ENCODE measurements at regions not wholly inside any gene's neighbourhood (a gene's known extent, or its start where the extent isn't known, plus 50 kb on each side); places are given as distances from the start of the nearest gene placed in this dataset.

DNA sequence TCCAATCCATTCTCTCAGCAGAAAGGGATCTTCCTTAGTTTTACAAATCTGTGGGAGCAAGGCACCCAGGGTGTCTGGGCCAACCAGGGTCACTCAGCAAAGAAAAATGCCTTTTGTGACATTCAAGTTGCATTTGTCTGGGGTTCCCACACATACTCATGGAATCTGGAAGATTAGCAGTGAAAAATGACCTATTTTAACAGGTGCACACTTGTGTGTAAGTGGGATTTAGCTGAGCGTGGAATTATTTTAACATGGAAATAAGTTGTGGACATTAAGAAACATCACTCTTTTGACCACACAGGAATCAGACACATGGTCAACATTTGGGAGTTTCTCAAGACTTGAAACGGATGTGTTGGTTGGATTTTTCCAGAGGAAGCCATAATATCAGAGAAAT lies 234.9 kb downstream of the OPA1 start:
- DNase-seq (ENCODE audit: low read depth): no peak

DNA sequence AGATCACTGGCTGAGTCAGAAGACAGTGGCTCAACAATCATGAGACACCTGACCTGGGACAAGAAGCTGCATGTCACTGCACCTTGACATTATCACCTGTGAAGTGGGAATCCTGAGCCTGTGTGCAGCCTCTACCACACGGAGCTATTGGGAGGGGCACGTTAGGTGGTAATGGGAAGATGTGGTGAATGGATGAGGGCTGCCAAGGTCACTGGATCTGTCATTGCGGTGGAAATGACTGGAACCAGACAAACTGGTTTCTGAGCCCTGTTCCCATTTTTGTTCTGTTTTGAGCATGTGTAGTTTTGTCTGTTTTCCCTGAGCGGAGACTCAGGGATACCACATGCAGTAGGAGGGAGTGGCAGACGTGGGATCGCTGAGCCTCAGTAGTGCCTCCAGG lies 235.5 kb downstream of the OPA1 start:
- DNase-seq (ENCODE audit: low read depth): no peak

DNA sequence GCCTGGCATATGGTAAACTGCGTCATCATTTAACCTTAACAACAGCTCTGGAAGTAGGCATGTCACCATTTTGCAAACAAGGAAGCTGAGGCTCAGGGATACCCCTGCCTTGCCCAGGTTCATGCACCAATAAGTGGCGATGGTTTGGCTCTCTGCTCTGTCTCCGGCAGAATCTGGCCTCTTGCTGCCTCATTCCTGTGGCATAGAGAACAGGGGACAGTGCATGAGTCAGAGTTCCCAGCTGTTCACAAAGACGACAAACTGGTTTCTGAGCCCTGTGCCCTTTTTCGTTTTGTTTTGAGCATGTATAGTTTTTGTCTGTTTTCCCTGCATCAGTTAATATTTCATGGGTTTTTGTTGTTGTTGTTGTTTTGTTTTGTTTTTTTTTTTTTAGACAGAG lies 236.8 kb downstream of the OPA1 start:
- DNase-seq (ENCODE audit: low read depth): no peak

GRCh38 chr3:193830791-193831191 lies 237.8 kb downstream of the OPA1 start:
- DNase-seq (ENCODE audit: low read depth): no peak

- no peak for DNase-seq (ENCODE audit: low read depth)
Measured at GRCh38 chr3:193831495-193832455, 238.8 kb downstream of the OPA1 start.

DNA sequence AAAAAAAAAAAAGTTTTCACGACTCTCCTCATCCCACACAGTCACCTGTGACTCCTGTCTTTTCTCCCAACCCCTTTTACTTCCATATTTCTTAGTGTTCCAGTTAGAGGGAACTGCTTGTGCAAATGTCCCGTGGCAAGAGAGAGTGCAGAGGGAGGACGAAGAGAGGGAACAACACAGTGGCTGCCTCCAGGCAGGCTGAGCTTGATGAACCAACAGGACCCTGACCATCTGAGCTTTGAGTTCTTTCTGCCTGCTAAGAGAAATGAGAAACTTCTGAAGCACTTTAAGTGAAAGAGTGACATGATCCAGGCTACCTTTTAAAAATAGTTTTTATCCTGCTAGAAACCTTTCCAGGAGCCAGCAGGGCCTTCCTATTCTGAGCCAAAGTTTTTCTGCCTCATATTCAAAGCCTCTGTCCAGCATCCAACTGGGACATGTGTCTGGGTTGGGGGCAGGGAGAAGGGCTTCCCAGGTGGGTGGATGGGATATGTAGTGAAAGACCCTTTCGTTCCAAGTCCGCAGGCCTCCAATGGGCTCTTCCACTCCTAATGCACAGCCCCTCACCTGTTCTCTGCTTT lies 239.9 kb downstream of the OPA1 start:
- DNase-seq (ENCODE audit: low read depth): no peak

- DNase-seq (ENCODE audit: low read depth): no peak
Measured at GRCh38 chr3:193833592-193833991, 240.6 kb downstream of the OPA1 start.

GRCh38 chr3:193835414-193835813 lies 242.4 kb downstream of the OPA1 start:
- DNase-seq (ENCODE audit: low read depth): no peak

GRCh38 chr3:193836511-193836910 lies 243.5 kb downstream of the OPA1 start:
- no peak for DNase-seq (ENCODE audit: low read depth)

DNA sequence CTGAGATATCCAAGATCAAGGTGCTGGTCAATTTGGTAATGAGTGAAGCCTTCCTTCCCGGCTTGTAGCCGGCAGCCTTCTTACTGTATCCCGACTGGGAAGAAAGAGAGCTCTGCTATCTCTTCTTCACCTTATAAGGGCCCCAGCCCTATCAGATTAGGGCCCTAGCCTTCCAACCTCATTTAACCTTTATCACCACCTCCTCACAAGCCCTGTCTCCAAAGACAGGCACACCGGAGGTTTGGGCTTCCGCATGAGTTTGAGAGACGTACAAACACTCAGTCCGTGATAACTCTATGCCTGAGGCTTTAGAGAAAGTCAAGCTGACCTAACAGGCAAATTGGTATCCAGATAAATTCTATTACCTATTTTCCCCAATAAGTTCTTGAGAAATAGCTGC lies 243.9 kb downstream of the OPA1 start:
- no peak for DNase-seq (ENCODE audit: low read depth)

DNA sequence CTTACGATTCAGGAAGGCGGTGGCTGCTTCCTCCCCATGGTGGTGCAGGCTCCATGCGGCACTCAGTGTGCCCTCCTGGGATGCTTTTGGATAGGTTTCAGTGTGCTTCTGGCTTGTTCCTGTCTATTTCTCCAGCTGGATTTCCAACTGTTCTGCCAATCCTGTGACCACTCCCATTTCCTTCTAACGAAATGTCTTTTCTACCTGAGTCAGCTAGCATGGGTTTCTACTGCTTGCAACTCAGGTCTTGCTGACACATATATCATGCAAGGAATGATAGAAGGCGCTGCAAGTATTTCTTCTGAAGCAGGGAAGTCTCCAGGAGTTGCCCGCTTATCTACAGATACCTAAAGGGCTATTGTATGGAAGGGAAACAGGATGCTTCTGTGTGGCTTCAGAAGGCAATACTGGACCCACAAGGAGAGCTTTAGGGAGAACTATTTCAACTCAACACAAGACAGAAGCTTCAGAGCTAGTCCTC lies 244.4 kb downstream of the OPA1 start:
- DNase-seq (ENCODE audit: low read depth): no peak

DNA sequence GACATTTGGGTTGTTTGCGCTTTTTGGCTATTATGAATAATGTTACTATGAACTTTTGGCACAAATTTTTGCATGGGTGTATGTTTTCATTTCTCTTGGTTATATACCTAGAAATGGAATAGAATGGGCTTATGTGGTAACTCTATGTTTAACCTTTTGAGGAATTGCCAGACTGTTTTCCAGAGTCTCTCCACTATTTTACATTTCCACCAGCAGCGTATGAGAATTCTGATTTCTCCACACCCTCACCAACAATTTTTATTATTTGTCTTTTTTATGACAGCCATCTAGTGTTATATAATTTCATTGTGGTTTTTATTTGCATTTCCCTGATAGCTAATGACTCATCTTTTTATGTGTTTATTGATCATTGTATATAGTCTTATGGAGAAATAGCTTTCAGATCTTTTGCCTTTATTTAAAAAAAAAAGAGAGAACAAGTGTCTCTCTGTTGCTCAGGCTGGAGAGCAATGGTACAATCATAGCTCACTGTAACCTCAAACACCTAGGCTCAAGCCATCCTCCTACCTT lies 247.2 kb downstream of the OPA1 start:
- DNase-seq (ENCODE audit: low read depth): no peak

DNA sequence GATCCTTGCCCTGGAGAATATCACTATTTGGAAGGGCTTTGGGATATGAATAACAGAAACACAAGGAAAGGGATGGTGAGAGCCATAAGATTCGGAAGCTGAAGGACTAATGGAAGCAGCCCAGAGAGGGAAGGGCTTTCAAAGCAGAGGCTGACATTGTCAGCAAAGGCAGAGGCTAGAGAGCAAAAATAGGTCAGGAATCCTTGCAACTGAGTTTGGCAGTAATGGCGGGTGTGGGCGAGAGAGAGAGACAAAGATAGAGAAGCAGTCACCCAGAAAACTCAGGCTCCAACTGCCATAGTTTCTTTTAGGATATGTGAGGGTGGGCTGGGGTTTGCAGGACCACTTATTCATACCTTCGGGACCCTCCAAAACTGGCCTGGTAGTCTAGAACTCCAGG lies 248.6 kb downstream of the OPA1 start:
- DNase-seq (ENCODE audit: low read depth): no peak

DNA sequence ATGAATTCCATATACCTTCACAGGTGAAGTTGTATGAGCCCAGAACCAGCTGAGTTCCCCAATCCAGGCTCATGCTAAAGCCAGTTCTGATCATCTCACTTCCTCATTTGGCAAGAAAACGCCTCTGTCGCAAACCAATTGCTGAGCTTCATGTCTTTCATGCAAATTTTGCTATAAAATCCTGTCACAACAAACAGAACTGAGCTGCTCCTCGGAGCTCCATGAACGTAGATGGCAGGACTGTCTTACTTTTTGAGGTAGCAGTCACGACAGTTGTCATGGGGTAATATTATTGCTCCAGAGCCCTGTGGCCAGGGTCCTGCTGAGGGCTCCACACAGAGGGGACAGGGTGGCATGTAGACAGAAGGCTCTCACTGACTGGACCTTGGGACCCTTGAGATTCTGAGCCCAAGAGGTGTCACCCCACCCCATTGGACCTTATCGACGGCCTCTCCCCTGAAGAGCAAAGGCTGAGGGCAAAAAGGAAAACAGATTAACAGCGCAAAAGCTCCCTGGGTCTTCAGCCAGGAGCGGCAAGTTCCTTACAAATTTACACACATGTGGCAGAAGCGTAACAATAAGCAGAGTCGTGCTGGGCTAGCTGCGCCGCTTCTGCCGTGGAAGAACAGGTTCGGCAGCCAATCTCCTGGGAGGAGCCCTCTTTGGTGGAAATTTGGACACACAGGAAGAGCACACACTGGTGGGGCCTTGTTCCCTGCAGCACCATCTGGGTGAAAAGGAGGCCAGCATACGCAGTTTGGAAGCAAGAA lies 249.2 kb downstream of the OPA1 start:
- no peak for DNase-seq (ENCODE audit: low read depth)

GRCh38 chr3:193842832-193843473 lies 249.9 kb downstream of the OPA1 start:
- DNase-seq (ENCODE audit: low read depth): no peak

DNA sequence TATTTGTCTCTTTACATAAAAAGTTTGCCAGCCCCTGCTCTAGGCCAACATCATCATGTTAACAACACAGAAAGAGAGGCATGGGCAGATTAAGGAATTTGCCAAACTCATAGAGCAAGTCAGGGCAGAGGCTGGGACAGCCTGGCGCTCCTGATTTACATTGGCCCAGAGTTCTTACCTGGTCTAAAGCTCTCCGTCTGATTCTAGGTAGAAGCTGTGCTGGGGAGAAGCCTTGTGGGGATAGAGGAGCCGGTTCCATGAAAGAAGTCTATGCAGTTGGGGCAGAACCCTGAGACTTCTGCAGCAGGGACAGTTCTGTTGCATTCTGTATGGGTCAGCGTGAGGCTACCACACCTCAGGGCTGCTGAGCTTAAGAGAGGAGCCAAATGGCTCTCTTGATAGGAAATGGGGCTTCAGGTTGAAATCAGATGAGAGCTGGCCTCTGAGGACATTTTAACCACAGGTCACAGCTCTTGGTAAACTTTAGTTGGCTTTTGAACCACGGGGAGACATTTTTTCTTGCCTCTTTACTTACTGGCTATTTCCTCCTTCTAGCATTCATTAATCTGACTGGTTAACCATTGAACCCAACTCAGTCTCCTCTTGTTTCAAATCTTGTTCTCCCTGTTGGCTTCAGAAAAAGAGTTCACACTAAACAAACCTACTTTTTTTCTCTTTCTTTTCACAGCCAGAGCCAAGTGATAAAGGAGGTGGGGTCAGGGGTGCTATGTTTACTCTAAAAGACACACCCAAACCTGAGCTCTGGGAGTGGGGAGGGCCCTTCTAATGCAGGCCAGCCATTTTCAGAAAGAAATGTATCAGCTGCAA lies 250.7 kb downstream of the OPA1 start:
- DNase-seq (ENCODE audit: low read depth): no peak

- no peak for DNase-seq (ENCODE audit: low read depth)
Measured at GRCh38 chr3:193844472-193844871, 251.5 kb downstream of the OPA1 start.

GRCh38 chr3:193845144-193845543 lies 252.1 kb downstream of the OPA1 start:
- no peak for DNase-seq (ENCODE audit: low read depth)

DNA sequence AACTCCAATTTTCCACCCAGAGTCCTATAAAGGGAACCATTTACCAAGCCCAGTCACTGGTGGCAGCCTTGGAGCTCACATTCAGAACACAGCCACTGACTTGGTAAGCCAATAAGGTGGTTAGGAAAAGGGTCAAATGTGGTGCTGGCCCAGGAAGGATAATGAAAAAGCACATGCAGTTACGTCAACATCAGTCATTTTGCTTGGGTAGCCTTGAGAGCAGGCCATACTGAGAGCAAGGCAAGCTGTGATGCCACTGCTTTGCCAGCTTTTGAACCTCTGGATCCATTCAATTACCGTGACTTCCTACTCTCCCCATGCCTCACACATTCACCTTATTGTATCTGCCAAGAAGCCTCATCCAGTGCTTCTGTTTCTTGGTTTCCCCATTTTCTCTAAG lies 253.6 kb downstream of the OPA1 start:
- no peak for DNase-seq (ENCODE audit: low read depth)

GRCh38 chr3:193847402-193847801 lies 254.4 kb downstream of the OPA1 start:
- no peak for DNase-seq (ENCODE audit: low read depth)

- DNase-seq (ENCODE audit: low read depth): no peak
Measured at GRCh38 chr3:193848547-193848946, 255.5 kb downstream of the OPA1 start.

All from activated T-helper 1 cell treated with Interleukin-2 at 50 U/mL for 16 hours (primary cell).